ENCODE measurements at regions not wholly inside any gene's neighbourhood (a gene's known extent, or its start where the extent isn't known, plus 50 kb on each side); places are given as distances from the start of the nearest gene placed in this dataset.
"Not testable (repeated sequence)": the region's sequence is repeated elsewhere in the genome, so short reads cannot be mapped to it uniquely, and the experiment has no call there.

GRCh38 chr9:93809204-93809940, 145.8 kb downstream of the BARX1 start:
- DNase-seq, result no peak

DNA sequence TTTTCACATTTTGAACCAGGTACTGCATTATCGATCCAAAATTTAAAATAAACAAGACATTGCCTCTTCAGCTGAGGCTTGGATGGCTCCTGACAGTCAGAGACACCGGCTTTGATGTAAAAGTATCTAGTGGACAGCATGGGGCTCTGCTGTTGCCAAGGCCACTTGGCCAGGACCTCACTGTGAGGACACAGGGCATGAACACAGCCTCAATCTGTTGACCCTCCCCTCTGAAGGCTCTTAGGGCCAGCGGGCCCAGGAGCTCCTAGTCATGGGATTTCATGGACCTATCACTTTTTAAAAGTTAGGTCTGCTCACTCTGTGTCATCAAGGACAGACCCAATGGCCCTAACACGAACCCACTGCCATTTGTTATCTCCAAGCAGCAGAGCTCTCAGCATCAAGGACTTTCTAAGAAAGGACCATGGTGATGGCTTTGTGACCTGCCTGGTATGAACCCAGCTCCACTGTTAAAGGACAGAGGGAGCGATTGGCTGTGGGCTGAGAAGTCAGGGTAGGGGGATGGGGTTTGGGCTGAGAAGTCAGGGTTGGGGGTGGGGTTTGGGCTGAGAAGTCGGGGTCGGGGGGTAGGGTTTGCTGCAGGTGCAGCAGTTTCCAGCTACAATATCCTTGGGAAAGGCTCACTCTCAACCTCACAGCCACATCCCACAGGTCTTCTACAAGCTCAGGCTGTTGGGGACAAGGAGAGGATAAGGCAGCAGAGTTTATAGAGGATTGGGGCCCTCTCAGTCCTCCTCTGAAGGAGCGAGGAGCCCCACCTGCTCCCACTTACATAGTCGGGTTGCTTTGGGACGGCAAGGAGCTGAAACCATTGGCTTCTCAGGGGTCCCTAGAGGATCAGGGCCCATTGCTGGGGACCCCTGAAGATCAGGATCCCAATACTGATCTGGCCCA, 146.8 kb downstream of the BARX1 start:
- no peak for DNase-seq

DNA sequence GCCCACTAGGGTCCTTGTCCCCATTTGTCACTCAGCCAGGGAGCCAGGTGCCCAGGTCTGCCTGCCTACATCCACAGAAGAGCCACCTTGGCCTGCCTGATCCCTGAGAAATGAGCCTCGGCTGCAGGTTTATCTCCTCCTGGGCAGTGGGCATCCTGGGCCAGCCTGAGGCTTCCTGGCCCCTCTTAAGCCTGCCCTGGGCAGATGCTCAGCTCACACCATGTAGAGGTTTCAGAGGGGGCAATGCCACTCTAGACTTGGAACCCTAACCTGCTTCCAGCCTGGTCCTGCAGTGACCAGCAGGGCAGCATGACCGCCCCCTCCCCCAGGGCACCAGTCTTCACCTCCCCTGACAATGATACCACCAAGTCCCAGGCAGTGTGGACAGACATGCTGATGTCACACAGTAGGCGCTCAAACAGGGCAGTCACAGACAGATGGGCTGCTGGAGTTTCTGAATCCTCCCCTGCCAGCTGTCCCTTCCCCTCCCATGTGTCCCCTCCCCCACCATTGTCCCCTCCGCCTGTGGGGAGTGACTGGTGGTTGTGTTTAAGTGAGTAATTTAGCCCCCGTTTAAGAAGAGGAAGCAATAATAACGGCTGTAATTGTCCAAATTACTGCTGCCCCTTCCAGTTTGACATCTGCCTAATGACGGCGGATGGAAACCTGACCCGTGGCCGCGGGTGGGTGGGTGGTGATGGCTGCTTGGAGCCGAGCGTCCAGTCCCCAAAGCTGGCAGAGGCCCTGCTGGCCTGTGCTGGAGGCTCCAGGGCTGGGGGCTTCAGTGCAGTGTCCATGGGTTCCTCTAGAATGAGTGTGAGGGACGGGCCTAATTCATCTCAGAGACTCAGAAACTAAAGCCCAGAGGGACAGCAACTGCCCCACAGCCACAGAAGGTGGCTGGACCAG, 147.7 kb downstream of the BARX1 start:
- DNase-seq, result no peak

GRCh38 chr9:93801581-93802284, 153.4 kb downstream of the BARX1 start:
- DNase-seq, result no peak

DNA sequence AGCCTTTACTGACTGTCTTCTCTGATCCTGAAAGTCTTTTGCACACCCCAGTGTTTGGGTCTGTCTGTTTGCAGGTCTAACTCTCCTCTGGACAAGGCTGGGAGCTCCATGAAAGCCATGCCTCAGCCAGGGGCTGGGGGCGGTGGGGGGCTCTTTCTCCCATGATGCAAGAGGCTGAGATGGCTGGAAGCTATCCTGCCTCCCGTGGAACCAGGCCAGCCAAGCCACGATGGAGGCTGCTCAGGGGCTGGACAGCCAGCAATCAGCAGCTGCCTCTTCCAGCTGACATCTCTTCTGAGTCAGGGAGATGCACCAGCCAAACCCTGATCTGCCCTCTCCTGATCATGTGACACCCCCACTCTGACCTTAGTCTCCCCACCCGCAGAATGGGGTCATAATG, 154.0 kb downstream of the BARX1 start:
- DNase-seq, result no peak

DNA sequence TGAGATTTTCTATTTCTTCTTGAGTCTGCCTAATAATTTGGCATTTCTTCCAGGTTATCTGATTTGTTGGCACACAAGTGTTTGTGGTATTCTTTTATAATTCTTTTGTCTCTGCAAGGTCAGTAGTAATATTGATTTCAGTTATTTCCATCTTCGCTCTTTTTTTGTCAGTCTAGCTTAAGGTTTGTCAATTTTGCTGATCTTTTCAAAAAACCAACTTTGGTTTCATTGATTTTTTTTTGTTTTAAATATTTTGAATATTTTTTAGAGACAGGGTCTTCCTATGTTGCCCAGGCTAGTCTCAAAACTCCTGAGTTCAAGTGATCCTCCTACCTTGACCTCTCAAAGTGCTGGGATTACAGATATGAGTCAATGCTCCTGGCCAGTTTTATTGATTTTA, 162.8 kb downstream of the BARX1 start:
- no peak for DNase-seq

- no peak for DNase-seq
Observed at GRCh38 chr9:93786204-93786603, 169.0 kb downstream of the BARX1 start.

GRCh38 chr9:93776873-93777272, 178.3 kb downstream of the BARX1 start:
- no peak for DNase-seq

DNA sequence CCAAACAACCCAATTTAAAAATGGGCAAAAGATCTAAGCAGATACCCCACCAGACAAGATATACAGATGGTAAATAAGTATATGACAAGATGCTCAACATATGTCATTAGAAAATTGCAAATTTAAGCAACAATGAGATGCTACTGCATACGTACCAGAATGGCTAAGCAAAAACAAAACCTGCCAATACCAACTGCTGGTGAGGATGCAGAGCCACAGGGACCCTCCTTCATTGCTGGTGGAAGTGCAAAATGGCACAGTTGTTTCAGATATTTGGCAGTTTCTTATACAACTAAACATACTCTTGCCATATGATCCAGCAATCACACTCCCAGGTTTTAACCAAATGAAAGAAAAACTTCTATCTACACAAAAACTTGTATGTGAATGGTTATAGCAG, 178.9 kb downstream of the BARX1 start:
- no peak for DNase-seq

DNA sequence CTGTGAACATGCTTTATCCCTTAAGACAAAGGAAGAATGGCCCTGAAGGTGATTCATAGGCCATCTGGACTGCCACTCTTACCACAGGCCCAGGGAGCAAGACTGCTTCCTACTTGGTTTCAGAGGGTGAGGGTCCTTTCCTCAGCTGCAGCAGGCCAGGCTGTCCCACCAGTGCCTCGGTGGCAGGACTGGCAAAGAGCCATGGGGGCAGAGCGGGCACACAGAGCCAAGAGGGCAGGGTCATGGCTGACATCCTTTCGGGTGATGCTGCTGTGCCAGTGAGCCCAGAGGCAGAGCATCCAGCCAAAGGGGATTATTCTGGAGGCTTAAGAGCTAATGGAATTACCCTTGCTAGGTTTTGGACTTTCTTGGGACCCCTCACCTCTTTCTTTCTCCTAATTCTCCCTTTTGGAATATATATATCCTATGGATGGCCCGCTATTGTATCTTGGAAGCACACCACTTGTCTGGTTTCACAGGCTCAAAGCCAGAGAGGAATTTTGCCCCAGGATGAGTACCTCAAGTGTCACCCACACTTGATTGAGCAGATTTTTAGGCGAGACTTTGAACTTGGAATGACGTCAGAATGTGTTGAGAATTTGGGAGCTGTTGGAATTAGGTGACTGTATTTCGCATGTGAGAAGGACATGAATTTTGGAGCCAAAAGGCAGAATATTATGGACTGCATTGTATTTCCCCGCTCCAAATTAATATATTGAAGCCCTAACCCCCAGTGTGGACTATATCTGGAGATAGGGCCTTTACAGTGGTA, 180.6 kb downstream of the BARX1 start:
- no peak for DNase-seq

- DNase-seq, result no peak
Observed at GRCh38 chr9:93771276-93771675, 183.9 kb downstream of the BARX1 start.

DNA sequence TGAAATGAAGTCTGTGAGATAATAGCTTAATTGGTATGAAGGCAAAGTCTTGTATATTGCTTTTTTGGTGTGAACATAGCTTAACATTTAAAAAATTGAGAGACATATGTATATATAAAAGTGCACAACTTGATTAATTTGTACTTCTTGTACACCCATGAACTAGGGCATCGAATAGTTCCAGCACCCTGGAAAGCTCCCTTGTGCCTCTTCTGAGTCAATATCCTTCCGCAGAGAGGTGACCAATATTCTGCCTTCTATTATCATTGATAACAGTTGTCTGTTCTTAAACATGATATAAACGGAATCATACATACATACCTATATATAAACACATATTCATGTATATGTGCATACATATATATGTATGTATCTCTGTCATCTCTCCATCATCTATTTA, 185.4 kb downstream of the PHF2 start:
- no peak for DNase-seq

DNA sequence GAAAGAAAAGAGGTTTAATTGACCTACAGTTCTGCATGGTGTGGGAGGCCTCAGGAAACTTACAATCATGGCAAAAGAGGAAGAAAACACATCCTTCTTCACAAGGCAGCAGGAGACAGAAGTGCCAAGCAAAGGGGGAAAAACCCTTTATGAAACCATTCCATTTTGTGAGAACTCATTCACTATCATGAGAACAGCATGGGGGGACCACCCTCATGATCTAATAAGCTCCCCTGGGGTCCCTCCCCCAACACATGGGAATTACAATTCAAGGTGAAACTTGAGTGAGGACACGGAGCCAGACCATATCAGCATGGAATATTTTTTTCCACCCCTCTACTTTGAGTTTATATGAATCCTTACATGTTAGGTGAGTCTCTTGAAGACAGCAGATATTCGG, 173.7 kb downstream of the PHF2 start:
- DNase-seq, result no peak

DNA sequence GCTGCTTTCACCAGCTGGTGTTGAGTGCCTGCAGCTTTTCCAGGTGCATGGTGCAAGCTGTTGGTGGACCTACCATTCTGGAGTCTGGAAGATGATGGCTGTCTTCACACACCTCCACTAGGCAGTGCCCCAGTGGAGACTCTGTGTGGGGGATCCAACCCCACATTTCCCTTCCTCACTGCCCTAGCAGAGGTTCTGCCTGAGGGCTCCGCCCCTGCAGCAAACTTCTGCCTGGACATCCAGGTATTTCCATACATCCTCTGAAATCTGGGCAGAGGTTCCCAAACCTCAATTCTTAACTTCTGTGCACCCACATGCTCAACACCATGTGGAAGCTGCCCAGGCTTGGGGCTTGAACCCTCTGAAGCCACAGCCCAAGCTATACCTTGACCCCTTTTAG, 172.4 kb downstream of the PHF2 start:
- DNase-seq, result not testable (repeated sequence)

GRCh38 chr9:93731963-93732362, 155.6 kb downstream of the PHF2 start:
- no peak for DNase-seq

GRCh38 chr9:93730648-93731047, 154.3 kb downstream of the PHF2 start:
- no peak for DNase-seq

- DNase-seq, result no peak
Observed at GRCh38 chr9:93730217-93730616, 153.8 kb downstream of the PHF2 start.

All from effector CD4-positive, alpha-beta T cell (primary cell).